SK-N-SH (cell line): ENCODE measurements at regions not wholly inside any gene's neighbourhood (a gene's known extent, or its start where the extent isn't known, plus 50 kb on each side); places are given as distances from the start of the nearest gene placed in this dataset.

Source experiments
- CTCF ChIA-PET: fragments of 300-600, 350-600 bp; formaldehyde crosslinking; extraction: SDS; loops from one replicate; lab custom pipeline; 2021; lab: Yijun Ruan, JAX
- POLR2A ChIA-PET: fragments of 350-600 bp; sonication (Branson Sonifier 250); formaldehyde crosslinking; extraction: SDS; loops from one replicate; lab custom pipeline; 2020; ENCODE audit warnings: antibody characterized with exemption, inconsistent platforms; lab: Yijun Ruan, JAX
- DNase-seq: peaks from one replicate; pipeline ENCODE4 v3.0.0; 2012
- H2AFZ ChIP-seq: fragments of 200-600 bp; sonication (generic); 2 replicates; pipeline ENCODE4 v1.8.1; 2016; ENCODE audit warnings: antibody characterized with exemption, mild to moderate bottlenecking, low read depth
- H3F3A ChIP-seq: fragments of 200-600 bp; sonication (generic); replicated peaks from 2 replicates; pipeline ENCODE3; 2016; ENCODE audit warnings: antibody characterized with exemption, mild to moderate bottlenecking; ENCODE audit not compliant: insufficient read depth
- H3K27ac ChIP-seq, 2 experiments: fragments of 200-500 bp in 1 of 2; fragments of 200-600 bp in 1 of 2; sonication (Bioruptor generic) in 1 of 2; sonication (generic), shearing (Covaris generic) in 1 of 2; 2 replicates each; pipeline versions ENCODE4 v1.5.1 to v1.6.1; 2014 to 2016; ENCODE audit warnings: low read depth in 2 of 2, inconsistent platforms in 1 of 2, low read length in 1 of 2, mild to moderate bottlenecking in 1 of 2, mixed read lengths in 1 of 2
- H3K27me3 ChIP-seq: fragments of 200-600 bp; sonication (generic), shearing (Covaris generic); 2 replicates; pipeline ENCODE4 v1.6.1; 2016; ENCODE audit warnings: mixed run types; ENCODE audit not compliant: insufficient read depth
- H3K36me3 ChIP-seq, 2 experiments: fragments of 200-500 bp in 1 of 2; fragments of 200-600 bp in 1 of 2; sonication (Bioruptor generic) in 1 of 2; sonication (generic) in 1 of 2; replicated peaks in 1 of 2; 2 replicates each; pipeline versions ENCODE3 to v1.5.1; 2014 to 2016; ENCODE audit warnings: low read length in 1 of 2, mild to moderate bottlenecking in 1 of 2; ENCODE audit not compliant: insufficient read depth in 2 of 2, control insufficient read depth in 1 of 2
- H3K4me1 ChIP-seq, 2 experiments: fragments of 200-500 bp in 1 of 2; fragments of 200-600 bp in 1 of 2; sonication (Bioruptor generic) in 1 of 2; sonication (generic), shearing (Covaris generic) in 1 of 2; 2 replicates each; pipeline versions ENCODE4 v1.5.1 to v1.6.1; 2014 to 2016; ENCODE audit warnings: low read depth in 1 of 2, low read length in 1 of 2, mixed run types in 1 of 2; ENCODE audit not compliant: insufficient read depth in 2 of 2, control insufficient read depth in 1 of 2
- H3K4me2 ChIP-seq: fragments of 200-600 bp; sonication (generic), shearing (Covaris generic); 2 replicates; pipeline ENCODE4 v1.6.1; 2017; ENCODE audit warnings: mixed run types
- H3K4me3 ChIP-seq, 2 experiments: fragments of 200-500 bp in 1 of 2; fragments of 200-600 bp in 1 of 2; sonication (Bioruptor generic) in 1 of 2; sonication (generic), shearing (Covaris generic) in 1 of 2; 2 replicates each; pipeline versions ENCODE4 v1.5.1 to v1.8.1; 2014 to 2016; ENCODE audit warnings: low read depth in 2 of 2, inconsistent platforms in 1 of 2, low read length in 1 of 2, mild to moderate bottlenecking in 1 of 2, mixed read lengths in 1 of 2, moderate library complexity in 1 of 2
- H3K79me2 ChIP-seq: fragments of 200-600 bp; sonication (generic); 2 replicates; pipeline ENCODE4 v1.8.1; 2017; ENCODE audit warnings: mild to moderate bottlenecking; ENCODE audit not compliant: insufficient read depth
- H3K9ac ChIP-seq: fragments of 200-600 bp; sonication (generic); 2 replicates; pipeline ENCODE4 v1.6.1; 2017; ENCODE audit warnings: mixed run types
- H3K9me2 ChIP-seq: fragments of 200-600 bp; sonication (generic); 2 replicates; pipeline ENCODE4 v1.6.1; 2017; ENCODE audit warnings: mixed run types
- H3K9me3 ChIP-seq: fragments of 200-600 bp; sonication (generic); 2 replicates; pipeline ENCODE4 v1.6.1; 2017; ENCODE audit warnings: mixed run types, mild to moderate bottlenecking, moderate library complexity
- H4K20me1 ChIP-seq: fragments of 200-600 bp; sonication (generic); 2 replicates; pipeline ENCODE4 v1.6.1; 2017; ENCODE audit warnings: mild to moderate bottlenecking, mixed run types; ENCODE audit not compliant: insufficient read depth
- CHD2 ChIP-seq: fragments of 150-350 bp; IDR thresholded peaks from 2 replicates; pipeline ENCODE4 v1.6.1; 2018; ENCODE audit warnings: low read length; ENCODE audit not compliant: partially characterized antibody
- CTCF ChIP-seq: fragments of 200-600 bp; sonication (generic); IDR thresholded peaks from 2 replicates; pipeline ENCODE4 v1.6.1; 2017; ENCODE audit warnings: antibody characterized with exemption, mild to moderate bottlenecking, moderate library complexity
- EP300 ChIP-seq, 2 experiments: IDR thresholded peaks; 2 replicates each; pipeline versions ENCODE4 v1.4.0 to v1.6.1; 2012; ENCODE audit warnings: borderline replicate concordance in 1 of 2, low read depth in 1 of 2, low read length in 1 of 2
- FOXJ3 ChIP-seq: sonication (generic); formaldehyde crosslinking; IDR thresholded peaks from 2 replicates; pipeline ENCODE4 v1.5.1; 2020; ENCODE audit warnings: mild to moderate bottlenecking, missing genetic modification reagents
- FOXM1 ChIP-seq: IDR thresholded peaks from 2 replicates; pipeline ENCODE4 v1.4.0; 2012; ENCODE audit warnings: low read depth, mild to moderate bottlenecking
- GABPA ChIP-seq: IDR thresholded peaks from 2 replicates; pipeline ENCODE4 v1.4.0; 2012; ENCODE audit warnings: low read depth, mild to moderate bottlenecking
- JUND ChIP-seq: IDR thresholded peaks from 2 replicates; pipeline ENCODE4 v1.4.0; 2012
- MAX ChIP-seq: IDR thresholded peaks from 2 replicates; pipeline ENCODE4 v1.4.0; 2012; ENCODE audit warnings: low read depth
- MXI1 ChIP-seq: IDR thresholded peaks from 2 replicates; pipeline ENCODE4 v1.6.1; 2012; ENCODE audit warnings: mild to moderate bottlenecking, low read depth, low read length, improper control_type of control experiment
- NFIC ChIP-seq: IDR thresholded peaks from 2 replicates; pipeline ENCODE4 v1.4.0; 2012; ENCODE audit warnings: borderline replicate concordance
- NRF1 ChIP-seq: IDR thresholded peaks from 2 replicates; pipeline ENCODE4 v1.6.1; 2012; ENCODE audit warnings: low read depth, mild to moderate bottlenecking, low read length
- PBX3 ChIP-seq: IDR thresholded peaks from 2 replicates; pipeline ENCODE4; 2012
- RAD21 ChIP-seq: IDR thresholded peaks from 2 replicates; pipeline ENCODE4 v1.6.1; 2012; ENCODE audit warnings: mild to moderate bottlenecking, low read length
- REST ChIP-seq: IDR thresholded peaks from 2 replicates; pipeline ENCODE4 v1.6.1; 2012; ENCODE audit warnings: mild to moderate bottlenecking, low read depth, low read length, moderate library complexity
- RXRA ChIP-seq: IDR thresholded peaks from 2 replicates; pipeline ENCODE4 v1.4.0; 2012; ENCODE audit warnings: low read depth, mild to moderate bottlenecking, borderline replicate concordance
- SIN3A ChIP-seq: IDR thresholded peaks from 2 replicates; pipeline ENCODE4 v1.6.1; 2012; ENCODE audit warnings: low read depth, mild to moderate bottlenecking, low read length, moderate library complexity, borderline replicate concordance
- SMC3 ChIP-seq: IDR thresholded peaks from 2 replicates; pipeline ENCODE4 v1.6.1; 2012; ENCODE audit warnings: low read depth, low read length, improper control_type of control experiment
- TAF1 ChIP-seq: IDR thresholded peaks from 2 replicates; pipeline ENCODE4 v1.6.1; 2012; ENCODE audit warnings: low read depth, mild to moderate bottlenecking, low read length, moderate library complexity, borderline replicate concordance
- TCF12 ChIP-seq: IDR thresholded peaks from 2 replicates; pipeline ENCODE4 v1.4.0; 2012
- USF1 ChIP-seq: IDR thresholded peaks from 2 replicates; pipeline ENCODE4 v1.4.0; 2012; ENCODE audit warnings: low read depth, borderline replicate concordance
- USF2 ChIP-seq: fragments of 150-350 bp; IDR thresholded peaks from 2 replicates; pipeline ENCODE4 v1.6.1; 2017; ENCODE audit warnings: antibody characterized with exemption, low read length, low read depth, borderline replicate concordance
- YY1 ChIP-seq: IDR thresholded peaks from 2 replicates; pipeline ENCODE4 v1.4.0; 2012; ENCODE audit warnings: low read depth, mild to moderate bottlenecking
- WGBS: methylation state at CpG from one replicate; pipeline ENCODE4 v1.1.6; 2017; ENCODE audit warnings: low lambda C conversion rate; 5-methylcytosine and 5-hydroxymethylcytosine counted together

GRCh38 chr5:1939256-1939655 is 56.5 kb upstream of the IRX4 start (continued):
- TF ChIP-seq USF2 (no peak), FOXM1 (no peak), FOXJ3 (CRISPR knock-in tag) (no peak), TCF12 (no peak), NRF1 (no peak), MXI1 (no peak), SMC3 (no peak)

GRCh38 chr5:1938310-1939000 is 55.7 kb upstream of the IRX4 start:
- no peak for DNase-seq
- no peak overlapping the region for H3K9ac ChIP-seq
- no peaks in the 10 kb centered on the region for H3K9me3 ChIP-seq
- no peaks in the 10 kb centered on the region for H3K79me2 ChIP-seq
- peaks cover 42% of the 10 kb centered on the region; the same call in 1 of the 2 replicates for H3K27me3 ChIP-seq
- whole genome bisulfite sequencing = 15% methylated on average over 16 of the region's 17 CpGs
- H4K20me1 ChIP-seq = no peaks in the 10 kb centered on the region
- H3K4me2 ChIP-seq = no peak overlapping the region
- ChIA-PET CTCF (no interaction called here), POLR2A (no interaction called here)
- H3K4me1 ChIP-seq = no peaks in the 10 kb centered on the region
- no peak overlapping the region for H3K4me3 ChIP-seq
- H2AFZ ChIP-seq = no peak overlapping the region
- TF ChIP-seq EP300 (IDR thresholded peaks at IDR 0.05; ENCODE audit: borderline replicate concordance in 1 of 2, low read depth in 1 of 2, low read length in 1 of 2) (no peak), RAD21 (no peak), CHD2 (no peak), CTCF (no peak), TAF1 (no peak), YY1 (no peak), REST (no peak), SIN3A (no peak), FOXJ3 (CRISPR knock-in tag) (no peak), NRF1 (no peak), PBX3 (no peak), JUND (no peak), SMC3 (no peak), GABPA (no peak), MXI1 (no peak), MAX (no peak), USF1 (no peak), RXRA (no peak), NFIC (no peak), USF2 (no peak)
- H3K36me3 ChIP-seq = no peaks in the 10 kb centered on the region
- H3K27ac ChIP-seq = no peak overlapping the region
- H3F3A ChIP-seq = no peaks in the 10 kb centered on the region
- H3K9me2 ChIP-seq = no peaks in the 10 kb centered on the region
